RCC 7860 (cell line): ENCODE measurements at regions not wholly inside any gene's neighbourhood (a gene's known extent, or its start where the extent isn't known, plus 50 kb on each side); places are given as distances from the start of the nearest gene placed in this dataset.

Source experiments
- DNase-seq: peaks from one replicate; pipeline ENCODE4 v3.0.0-alpha.2; 2015; ENCODE audit warnings: low spot score
- FAIRE-seq: peaks from 2 replicates; lab custom pipeline; 2012; peaks lifted over from hg19 to GRCh38; lab: Jason Lieb, UNC

- no peak for DNase-seq
- no peak for FAIRE-seq
Measured at GRCh38 chr4:13190093-13190721, 293.9 kb downstream of the RAB28 start.

- no peak for DNase-seq
- no peak for FAIRE-seq
Measured at GRCh38 chr4:13184199-13184598, 299.9 kb downstream of the RAB28 start.

- DNase-seq: no peak
- no peak for FAIRE-seq
Measured at GRCh38 chr4:13182133-13182532, 302.0 kb downstream of the RAB28 start.

GRCh38 chr4:13181681-13182080 is 302.5 kb downstream of the RAB28 start:
- no peak for FAIRE-seq
- no peak for DNase-seq

GRCh38 chr4:13180701-13181100 is 303.4 kb downstream of the RAB28 start:
- no peak for DNase-seq
- no peak for FAIRE-seq

- FAIRE-seq (no peak), DNase-seq (no peak)
Measured at GRCh38 chr4:13178621-13179020, 305.5 kb downstream of the RAB28 start.

GRCh38 chr4:13176741-13177142 is 307.4 kb downstream of the RAB28 start:
- no peak for DNase-seq
- FAIRE-seq: no peak

- FAIRE-seq: no peak
- no peak for DNase-seq
Measured at GRCh38 chr4:13174926-13175325, 309.2 kb downstream of the RAB28 start.

- DNase-seq: no peak
- no peak for FAIRE-seq
Measured at GRCh38 chr4:13174001-13174400, 310.1 kb downstream of the RAB28 start.

- DNase-seq (no peak), FAIRE-seq (no peak)
Measured at GRCh38 chr4:13171292-13172057, 312.7 kb downstream of the RAB28 start.

- FAIRE-seq: no peak
- DNase-seq: no peak
Measured at GRCh38 chr4:13169731-13170525, 314.2 kb downstream of the RAB28 start.

GRCh38 chr4:13168326-13168725 is 315.8 kb downstream of the RAB28 start:
- no peak for FAIRE-seq
- DNase-seq: no peak

- DNase-seq: no peak
- FAIRE-seq: no peak
Measured at GRCh38 chr4:13166214-13166613, 317.9 kb downstream of the RAB28 start.

GRCh38 chr4:13164783-13165331 is 319.3 kb downstream of the RAB28 start:
- DNase-seq (no peak), FAIRE-seq (no peak)

GRCh38 chr4:13162886-13163285 is 321.3 kb downstream of the RAB28 start:
- DNase-seq (no peak), FAIRE-seq (no peak)

- no peak for FAIRE-seq
- DNase-seq: peak; percentile 5
Measured at GRCh38 chr4:13160920-13161319, 323.2 kb downstream of the RAB28 start.

- DNase-seq (peak; percentile 29), FAIRE-seq (no peak)
Measured at GRCh38 chr4:13159041-13159620, 325.0 kb downstream of the RAB28 start.

- DNase-seq (no peak), FAIRE-seq (no peak)
Measured at GRCh38 chr4:13151194-13151593, 332.9 kb downstream of the RAB28 start.

GRCh38 chr4:13143222-13144070 is 340.7 kb downstream of the RAB28 start:
- FAIRE-seq (no peak), DNase-seq (no peak)

- FAIRE-seq (no peak), DNase-seq (no peak)
Measured at GRCh38 chr4:13142726-13143125, 341.4 kb downstream of the RAB28 start.
